Activated CD4-positive, alpha-beta T cell treated with anti-CD3 and anti-CD28 coated beads for 4 hours (primary cell): ENCODE measurements at regions not wholly inside any gene's neighbourhood (a gene's known extent, or its start where the extent isn't known, plus 50 kb on each side); places are given as distances from the start of the nearest gene placed in this dataset.
"Not testable (repeated sequence)": the region's sequence is repeated elsewhere in the genome, so short reads cannot be mapped to it uniquely, and the experiment has no call there.

ENCODE experiments used
- DNase-seq, 2 donors: peaks; one replicate each; pipeline ENCODE4 v3.0.0-alpha.2; 2020

DNA sequence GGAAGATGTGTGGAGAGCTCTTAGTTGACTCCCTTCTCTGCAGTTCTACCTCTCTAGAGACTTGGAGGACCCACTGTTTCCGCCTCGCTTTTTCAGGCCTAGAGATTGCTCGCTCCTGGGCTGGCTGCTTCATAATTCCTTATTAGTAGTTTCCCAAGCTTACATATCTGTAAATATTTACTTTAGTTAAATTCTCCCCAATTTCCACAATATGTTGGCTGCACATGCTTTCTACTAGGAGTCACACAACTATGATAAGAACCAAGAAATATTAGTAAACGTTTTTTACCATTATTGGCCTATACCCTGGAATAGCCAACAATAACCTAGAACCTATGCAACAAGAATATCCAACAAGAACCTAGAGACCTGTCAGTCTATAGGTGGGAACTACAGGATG is 129.0 kb upstream of the RUNX1 start:
- DNase-seq: no peak

GRCh38 chr21:35172231-35172630 is 123.1 kb upstream of the RUNX1 start:
- DNase-seq: no peak

- DNase-seq: no peak
Measured at GRCh38 chr21:35171385-35171784, 122.3 kb upstream of the RUNX1 start.

DNA sequence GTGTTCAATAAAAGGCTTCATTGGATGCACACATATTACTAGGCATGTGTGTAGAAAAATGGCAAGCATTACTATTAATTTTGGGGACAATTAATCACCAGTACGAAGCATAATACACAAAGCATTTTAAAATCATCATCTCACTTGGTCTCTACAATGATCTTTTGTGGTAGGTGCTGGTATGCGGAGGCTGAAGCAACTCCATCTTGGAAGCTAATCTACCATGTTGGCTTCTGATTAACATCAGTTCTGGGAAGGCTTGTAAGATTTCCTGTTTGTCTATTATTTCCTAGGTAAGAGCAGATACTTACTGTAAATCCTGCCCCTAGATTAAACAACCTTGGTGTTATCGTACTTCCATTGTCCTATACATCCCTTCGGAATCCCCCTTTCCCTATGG is 121.7 kb upstream of the RUNX1 start:
- DNase-seq: no peak

DNA sequence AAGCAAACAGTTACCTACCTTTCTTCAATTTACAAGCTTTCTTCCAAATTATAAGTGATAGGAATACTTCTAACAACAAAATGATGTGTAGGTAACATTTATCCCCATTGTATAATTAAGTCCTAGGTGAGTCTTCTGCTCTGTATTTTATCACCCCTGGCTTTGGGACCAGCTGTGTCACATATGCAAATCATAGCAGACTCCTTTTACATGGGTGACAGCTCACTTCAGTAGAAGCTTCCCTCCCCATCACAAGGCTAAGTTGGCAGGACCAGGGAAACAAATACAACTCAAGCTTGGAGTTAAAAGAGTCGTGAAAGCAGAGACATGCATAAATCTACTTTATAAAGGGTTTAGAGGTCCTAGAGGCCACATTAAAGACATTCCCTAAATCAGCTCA is 121.1 kb upstream of the RUNX1 start:
- DNase-seq: no peak

DNA sequence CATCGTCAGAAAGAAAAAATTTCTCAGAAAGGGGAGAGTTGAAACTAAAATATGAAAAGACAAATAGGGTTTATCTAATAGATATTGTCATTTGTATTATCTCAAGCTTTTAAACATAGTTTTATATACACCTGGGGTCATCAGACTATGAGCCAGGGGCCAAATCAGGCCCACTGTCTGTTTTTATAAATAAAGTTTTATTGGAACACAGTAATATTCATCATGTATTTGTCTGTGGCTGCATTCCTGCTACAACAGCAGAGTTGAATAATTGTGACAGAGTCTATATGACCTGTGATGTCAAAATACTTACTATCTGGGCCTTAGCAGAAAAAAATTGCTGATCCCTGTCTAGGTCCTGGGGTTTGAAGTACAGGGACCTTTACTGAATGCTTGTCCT is 120.5 kb upstream of the RUNX1 start:
- DNase-seq: no peak

DNA sequence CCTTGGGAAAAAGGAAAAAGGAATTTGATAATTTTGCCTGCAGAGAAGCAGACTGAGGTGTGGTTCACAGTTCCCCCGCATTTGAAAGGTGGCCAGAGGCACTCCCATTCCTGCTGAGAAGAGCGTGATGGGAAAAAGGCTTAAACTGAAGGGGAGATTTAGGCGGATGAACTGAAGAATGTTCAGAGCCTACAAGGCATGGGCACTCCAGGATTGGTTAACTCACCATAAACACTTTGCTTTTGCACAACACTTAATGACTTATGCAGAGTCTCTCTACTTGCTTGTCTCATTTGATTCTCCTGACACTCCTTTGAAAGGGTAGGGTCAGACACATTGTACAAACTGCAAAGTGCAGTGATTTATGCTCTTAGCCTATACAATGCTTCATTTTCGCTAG is 119.6 kb upstream of the RUNX1 start:
- no peak for DNase-seq

DNA sequence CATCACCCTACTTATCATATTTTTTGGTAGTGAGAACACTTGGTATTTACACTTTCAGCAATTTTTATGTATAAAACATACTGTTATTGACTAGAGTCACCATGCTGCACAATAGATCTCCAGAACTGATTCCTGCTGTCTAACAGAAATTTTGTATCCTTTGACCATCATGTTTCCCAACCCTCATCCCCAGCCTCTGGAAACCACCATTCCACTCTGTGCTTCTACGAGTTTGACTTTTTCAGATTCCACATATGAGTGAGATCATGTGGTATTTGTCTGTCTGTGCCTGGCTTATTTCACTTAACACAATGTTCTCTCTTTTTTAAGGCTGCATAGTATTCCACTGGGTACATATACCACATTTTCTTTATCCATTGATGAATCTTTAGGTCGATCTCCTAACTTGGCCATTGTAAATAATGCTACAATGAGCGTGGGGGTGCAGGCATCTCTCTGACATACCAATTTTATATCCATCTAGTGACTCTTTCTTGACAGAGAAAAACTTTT is 115.9 kb upstream of the RUNX1 start:
- DNase-seq: no peak

DNA sequence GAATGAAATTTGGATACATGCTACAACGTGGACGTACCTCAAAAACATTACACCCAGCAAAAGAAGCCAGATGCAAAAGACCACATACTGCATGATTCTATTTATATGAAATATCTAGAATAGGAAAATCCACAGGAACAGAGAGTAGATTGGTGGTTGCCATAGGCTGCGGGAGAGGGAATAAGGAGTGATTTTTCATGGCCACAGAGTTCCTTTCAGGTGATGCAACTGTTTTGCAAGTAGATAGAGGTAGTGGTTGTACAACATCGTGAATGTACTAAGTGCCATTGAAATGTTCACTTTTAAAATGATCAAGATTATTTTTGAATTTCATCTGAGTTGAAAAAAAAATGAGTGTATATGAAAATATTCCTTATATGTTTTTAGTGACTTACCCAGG is 115.3 kb upstream of the RUNX1 start:
- no peak for DNase-seq

GRCh38 chr21:35163411-35163810 is 114.3 kb upstream of the RUNX1 start:
- no peak for DNase-seq

- no peak for DNase-seq
Measured at GRCh38 chr21:35162831-35163230, 113.7 kb upstream of the RUNX1 start.

GRCh38 chr21:35159881-35160280 is 110.8 kb upstream of the RUNX1 start:
- no peak for DNase-seq

DNA sequence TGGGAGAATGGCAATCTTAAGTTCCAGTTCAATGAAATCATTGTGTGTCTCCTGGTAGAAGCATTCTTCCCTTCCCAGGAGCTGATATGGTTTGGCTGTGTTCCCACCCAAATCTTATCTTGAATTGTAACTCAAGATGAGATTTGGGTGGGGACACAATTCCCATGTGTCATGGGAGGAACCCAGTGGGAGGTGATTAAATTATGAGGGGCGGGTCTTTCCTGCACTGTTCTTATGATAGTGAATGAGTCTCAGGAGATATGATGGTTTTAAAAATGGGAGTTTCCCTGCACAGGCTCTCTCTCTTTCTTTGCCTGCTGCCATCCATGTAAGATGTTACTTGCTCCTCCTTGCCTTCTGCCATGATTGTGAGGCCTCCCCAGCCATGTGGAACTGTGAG is 108.3 kb upstream of the RUNX1 start:
- DNase-seq: not testable (repeated sequence)

DNA sequence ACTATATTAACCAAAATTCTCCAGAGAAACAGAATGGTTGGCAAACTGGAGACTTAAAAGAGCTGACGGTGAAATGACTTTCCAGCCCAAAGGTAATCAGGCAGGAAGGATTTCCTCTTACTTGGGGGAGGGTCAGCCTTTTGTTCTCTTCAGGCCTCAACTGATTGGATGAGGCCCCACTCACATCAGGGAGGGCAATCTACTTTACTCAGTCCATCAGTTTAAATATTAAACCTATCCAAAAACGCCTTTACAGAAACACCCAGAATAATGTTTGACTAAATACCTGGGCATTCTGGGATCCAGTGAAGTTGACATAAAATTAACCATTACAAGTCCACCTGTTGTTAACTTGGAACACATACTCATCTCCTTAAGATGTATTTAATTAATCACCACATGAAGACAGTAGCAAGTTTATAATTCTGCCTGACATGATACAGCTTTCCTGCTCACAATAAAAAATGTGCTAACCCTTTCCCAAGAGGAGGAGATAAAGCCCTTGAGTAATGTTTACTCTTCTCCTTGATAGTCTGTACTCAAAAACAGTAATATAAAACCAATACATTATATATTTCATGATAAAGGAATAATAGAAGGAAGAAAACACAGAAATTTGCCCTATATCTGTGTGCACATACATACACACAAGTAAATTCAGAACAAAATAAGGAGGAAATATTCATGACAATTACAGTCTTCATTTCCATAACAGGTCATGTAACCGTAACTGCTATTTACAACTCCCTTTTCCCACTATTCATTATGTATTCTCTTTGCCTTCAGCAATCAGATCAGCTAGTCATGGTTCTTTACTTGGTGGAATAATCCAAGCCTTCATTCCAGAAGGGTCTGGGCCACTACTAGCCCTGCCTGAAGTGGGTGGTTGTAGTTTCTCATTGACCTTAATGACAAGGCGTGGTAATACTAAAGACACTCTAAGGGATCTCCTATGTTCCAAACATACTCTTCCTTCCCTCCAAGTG is 107.5 kb upstream of the RUNX1 start:
- DNase-seq: no peak

- DNase-seq: no peak
Measured at GRCh38 chr21:35154788-35155187, 105.7 kb upstream of the RUNX1 start.

DNA sequence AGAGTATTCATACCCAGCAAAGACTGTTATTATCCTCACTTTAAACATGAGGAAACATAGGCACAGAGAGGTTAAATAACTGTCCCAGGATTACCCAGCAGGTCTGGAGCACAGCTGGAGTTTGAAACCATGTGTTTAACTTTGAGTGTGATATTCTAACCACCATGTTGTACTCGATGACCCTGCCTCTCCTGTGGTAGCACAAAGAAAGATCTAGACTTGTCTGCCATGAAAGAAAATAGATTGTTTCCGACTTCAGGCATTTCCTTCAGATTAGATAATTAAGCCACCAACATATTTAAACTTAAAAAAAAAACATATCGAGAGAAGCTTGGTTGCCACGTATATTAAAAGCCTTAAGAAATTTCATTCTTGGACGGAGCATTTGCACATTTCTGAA is 104.6 kb upstream of the RUNX1 start:
- no peak for DNase-seq

- DNase-seq: no peak
Measured at GRCh38 chr21:35150562-35151226, 101.6 kb upstream of the RUNX1 start.

- no peak for DNase-seq
Measured at GRCh38 chr21:35149698-35150097, 100.6 kb upstream of the RUNX1 start.

DNA sequence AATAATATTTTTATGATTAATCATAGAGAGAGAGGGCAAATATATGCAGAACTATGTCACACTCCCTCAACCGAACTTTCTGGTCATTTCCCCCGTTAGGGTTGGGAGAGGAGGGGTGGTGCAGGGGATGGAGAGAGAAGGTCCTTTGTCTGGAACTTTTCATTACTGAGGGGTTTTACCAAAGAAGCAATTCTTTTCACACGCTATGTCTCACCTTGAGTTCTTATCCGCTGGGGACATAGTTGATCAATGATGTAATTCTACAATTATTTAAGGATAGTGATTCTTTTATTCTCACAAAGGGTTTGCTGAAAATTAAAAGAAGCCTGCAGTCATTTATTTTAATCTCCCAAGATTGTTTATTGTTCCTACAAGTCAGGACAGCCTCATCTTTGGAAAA is 98.3 kb upstream of the RUNX1 start:
- no peak for DNase-seq

DNA sequence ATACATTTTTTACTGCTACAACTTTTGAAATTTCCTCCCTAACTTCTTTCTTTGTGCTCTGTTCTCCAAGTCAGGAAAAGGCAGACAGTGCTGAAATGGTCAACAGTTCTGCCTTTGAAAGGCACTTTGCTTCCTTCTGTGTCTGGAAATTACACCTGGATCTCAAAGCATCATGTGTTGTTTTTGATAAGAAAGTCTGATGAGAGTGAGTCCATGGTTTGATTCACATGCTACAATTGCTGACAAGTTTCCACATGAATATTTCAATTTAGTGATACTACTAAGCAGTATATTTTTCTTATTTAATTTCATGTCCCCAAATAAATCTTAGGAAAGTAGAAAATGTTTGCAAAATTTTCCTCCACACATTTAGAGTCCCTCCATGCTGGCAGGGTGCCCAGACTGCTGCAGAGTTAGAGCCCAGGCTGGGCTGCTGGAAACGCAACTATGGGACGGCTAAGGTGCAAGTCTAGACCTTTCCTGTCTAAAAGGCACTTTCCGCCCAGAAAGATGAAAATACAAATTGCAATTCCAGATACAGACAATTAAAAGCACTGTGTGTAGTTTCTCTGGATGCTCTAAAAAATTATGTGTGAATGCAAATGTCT is 96.6 kb upstream of the RUNX1 start:
- no peak for DNase-seq

- no peak for DNase-seq
Measured at GRCh38 chr21:35144978-35145377, 95.9 kb upstream of the RUNX1 start.

DNA sequence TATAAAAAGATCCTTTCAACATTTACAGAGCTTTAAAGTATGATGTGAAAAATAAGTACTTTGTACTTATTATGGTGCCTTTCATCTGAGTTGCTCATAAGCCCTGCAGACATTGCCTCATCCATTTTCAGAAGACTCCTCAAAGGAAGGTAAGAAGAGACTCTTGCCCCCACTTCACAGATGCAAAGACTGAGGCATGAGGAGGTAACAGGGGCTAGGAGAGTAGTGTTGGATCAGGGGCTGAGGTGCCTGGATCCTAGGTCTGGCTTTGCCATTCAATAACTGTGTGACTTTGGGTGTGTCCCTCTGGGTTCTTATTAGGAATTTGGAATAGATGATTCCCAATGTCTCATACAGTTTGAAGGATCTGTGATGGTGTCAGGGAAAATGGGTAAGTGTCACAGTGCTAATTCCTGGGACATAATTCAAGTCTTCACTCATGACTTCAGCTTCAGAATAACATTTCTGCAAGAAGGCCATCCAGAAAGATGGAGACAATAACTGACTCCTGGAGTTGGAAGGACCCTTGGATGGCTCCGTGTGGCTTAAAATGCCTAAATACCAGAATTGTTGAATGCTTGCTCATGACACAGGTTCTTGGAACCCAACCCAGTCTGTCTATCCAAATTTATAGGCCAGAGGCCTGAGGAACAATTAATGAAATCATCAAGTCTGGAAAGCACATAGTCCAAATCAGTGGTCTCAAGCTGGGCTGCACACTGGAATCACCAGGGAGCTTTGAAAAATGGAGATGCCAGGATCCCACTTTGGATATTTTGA is 93.1 kb upstream of the RUNX1 start:
- no peak for DNase-seq

GRCh38 chr21:35139382-35139715 is 90.2 kb upstream of the RUNX1 start:
- peak; percentile 5 to 25 for DNase-seq
